ENCODE measurements at regions not wholly inside any gene's neighbourhood (a gene's known extent, or its start where the extent isn't known, plus 50 kb on each side); places are given as distances from the start of the nearest gene placed in this dataset.

DNA sequence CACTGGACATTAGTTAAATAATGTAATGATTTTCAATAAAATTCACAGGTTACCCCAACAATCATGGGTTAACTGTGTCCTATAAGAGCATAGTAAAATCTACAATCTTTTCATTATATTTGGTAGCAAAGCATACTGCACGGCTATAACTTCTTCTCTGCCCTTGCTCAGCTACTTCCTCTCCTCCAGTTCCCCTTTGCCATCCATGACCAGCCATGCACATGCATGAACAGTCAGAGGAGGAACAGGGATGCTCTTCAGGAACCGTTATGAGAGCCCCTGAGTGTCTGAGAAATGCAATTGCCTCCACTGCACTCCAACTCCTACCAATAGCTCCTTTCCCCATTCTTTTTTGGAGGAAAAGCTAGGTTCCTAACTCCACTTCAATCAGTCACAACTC lies 646.7 kb downstream of the LTN1 start:
- Mint-ChIP-seq H3K27me3 (peaks cover 2% of the 10 kb centered on the region), H3K4me1 (no peaks in the 10 kb centered on the region), H3K9me3 (no peaks in the 10 kb centered on the region), H3K36me3 (no peaks in the 10 kb centered on the region), H3K4me3 (no peak overlapping the region), H3K27ac (no peak overlapping the region)

DNA sequence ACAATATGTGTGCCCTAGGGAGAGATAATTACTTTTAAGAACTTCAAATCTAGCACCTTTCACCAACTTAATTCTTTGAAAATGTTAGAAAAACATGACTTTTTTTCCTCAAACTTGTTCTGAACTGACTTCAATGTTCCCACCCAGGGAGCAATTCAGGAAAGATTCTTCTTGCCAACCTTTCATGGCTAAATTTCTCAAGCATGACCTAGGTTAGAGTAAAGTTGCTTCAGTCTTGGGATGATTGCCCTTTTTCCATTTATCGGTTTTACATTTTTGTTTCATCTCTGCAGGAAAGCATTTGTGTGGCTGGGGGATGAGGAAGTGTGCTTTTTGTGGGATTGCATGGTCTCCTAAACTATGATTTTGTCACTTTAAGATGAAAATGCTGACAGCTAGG lies 647.7 kb downstream of the LTN1 start:
- H3K4me3 Mint-ChIP-seq = no peak overlapping the region
- no peaks in the 10 kb centered on the region for H3K36me3 Mint-ChIP-seq
- no peak overlapping the region for H3K27ac Mint-ChIP-seq
- no peaks in the 10 kb centered on the region for H3K4me1 Mint-ChIP-seq
- H3K27me3 Mint-ChIP-seq = peaks cover 2% of the 10 kb centered on the region
- H3K9me3 Mint-ChIP-seq = no peaks in the 10 kb centered on the region

DNA sequence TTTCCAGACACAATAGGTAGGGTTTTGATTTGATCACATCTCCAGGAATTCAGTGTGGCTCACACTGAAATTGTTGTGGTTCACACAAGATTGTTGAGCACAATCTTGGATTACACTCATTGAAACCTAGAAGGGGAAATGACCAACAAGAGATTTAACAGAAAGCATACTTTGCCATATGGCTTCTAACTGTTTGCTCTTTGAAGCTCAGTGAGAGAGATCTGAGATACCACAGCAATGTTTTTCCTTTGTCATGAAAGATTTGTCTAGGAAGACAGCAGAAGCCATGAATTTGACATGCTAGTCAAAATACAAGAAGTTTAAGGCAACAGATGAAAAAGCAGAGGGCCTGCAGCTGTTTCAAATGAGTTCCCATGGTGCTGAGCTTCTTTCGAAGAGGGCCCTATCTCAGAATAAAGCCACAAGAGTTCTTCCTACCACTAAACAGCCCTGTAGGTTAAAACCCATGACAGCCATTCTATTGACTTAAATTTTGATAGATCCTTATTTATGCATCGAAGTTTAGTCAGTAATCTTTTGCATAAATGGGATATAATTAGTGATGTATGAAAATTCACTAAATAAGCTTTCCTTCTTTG lies 650.4 kb downstream of the LTN1 start:
- Mint-ChIP-seq H3K27me3 (no peaks in the 10 kb centered on the region), H3K9me3 (no peaks in the 10 kb centered on the region), H3K36me3 (no peaks in the 10 kb centered on the region), H3K27ac (no peak overlapping the region), H3K4me3 (no peak overlapping the region), H3K4me1 (no peaks in the 10 kb centered on the region)

DNA sequence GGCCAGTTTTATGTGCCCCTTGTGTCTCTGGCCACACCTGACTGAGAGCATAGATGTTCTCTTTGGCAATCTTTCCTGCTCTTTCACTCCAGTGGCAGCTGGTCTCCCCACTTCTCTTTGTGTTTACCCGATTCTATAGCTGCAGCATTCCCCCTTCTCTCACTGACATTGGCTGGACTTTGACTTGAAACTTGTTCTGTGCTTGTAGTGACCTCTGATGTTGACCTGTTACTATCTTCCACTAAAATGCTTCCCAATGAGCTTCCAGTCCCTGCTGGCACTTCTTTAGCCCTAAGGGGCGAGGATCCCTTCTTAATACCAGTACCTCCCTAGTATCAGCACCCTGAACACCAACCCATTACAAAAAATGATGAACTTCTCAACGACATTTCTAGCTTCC lies 653.3 kb downstream of the LTN1 start:
- Mint-ChIP-seq H3K4me1 (no peaks in the 10 kb centered on the region), H3K9me3 (no peaks in the 10 kb centered on the region), H3K4me3 (no peak overlapping the region), H3K27me3 (no peaks in the 10 kb centered on the region), H3K36me3 (no peaks in the 10 kb centered on the region), H3K27ac (no peak overlapping the region)

DNA sequence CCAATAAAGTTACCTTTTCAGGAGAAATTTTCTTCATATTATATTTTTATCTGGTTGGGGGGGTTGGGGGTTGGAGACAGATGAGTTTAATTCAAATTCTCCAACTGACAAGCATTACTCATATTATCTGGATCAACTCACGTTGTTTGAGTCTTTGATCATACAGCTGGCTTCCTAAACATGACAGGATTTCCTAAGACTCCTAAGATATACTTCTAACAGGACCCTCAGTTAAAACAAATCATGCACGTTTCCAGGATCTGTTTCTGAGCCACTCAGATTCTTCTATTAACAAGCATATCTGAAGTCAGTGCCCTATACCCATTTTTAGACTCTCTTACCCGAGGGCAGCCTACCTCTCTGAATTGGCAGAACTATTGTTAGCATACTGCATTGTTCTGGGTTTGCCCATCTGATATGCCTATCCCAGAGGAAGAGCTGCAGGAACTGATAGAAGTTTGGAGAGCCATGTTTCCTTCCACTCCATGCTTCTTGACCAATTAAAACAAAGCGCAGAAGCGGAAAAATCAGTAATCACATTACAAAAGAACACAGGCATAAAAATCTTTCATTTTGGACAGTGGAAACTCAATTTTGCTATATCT lies 653.9 kb downstream of the LTN1 start:
- H3K36me3 Mint-ChIP-seq = no peaks in the 10 kb centered on the region
- no peaks in the 10 kb centered on the region for H3K9me3 Mint-ChIP-seq
- H3K4me3 Mint-ChIP-seq = no peak overlapping the region
- H3K4me1 Mint-ChIP-seq = no peaks in the 10 kb centered on the region
- no peaks in the 10 kb centered on the region for H3K27me3 Mint-ChIP-seq
- no peak overlapping the region for H3K27ac Mint-ChIP-seq

DNA sequence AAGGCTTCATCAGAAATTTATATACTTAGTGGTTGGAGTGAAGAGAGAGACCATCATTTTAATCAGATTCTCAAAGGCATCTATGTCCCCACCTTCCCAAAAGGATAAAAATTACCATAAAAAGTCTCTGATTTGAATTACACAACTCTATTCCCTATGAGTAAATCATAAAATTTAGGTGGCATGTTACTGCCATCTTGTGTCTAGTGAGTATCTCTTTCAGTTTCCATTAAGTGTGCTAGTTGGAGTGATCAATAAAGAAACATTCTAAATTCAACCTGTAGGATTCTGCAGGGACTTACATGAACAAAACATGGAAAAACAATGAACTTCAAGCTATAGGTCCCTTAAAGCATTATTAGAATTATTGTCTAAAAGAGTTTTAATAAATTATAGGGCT lies 655.4 kb downstream of the LTN1 start:
- Mint-ChIP-seq H3K4me3 (no peak overlapping the region), H3K36me3 (no peaks in the 10 kb centered on the region), H3K27me3 (peaks cover 3% of the 10 kb centered on the region), H3K9me3 (no peaks in the 10 kb centered on the region), H3K4me1 (no peaks in the 10 kb centered on the region), H3K27ac (no peak overlapping the region)

DNA sequence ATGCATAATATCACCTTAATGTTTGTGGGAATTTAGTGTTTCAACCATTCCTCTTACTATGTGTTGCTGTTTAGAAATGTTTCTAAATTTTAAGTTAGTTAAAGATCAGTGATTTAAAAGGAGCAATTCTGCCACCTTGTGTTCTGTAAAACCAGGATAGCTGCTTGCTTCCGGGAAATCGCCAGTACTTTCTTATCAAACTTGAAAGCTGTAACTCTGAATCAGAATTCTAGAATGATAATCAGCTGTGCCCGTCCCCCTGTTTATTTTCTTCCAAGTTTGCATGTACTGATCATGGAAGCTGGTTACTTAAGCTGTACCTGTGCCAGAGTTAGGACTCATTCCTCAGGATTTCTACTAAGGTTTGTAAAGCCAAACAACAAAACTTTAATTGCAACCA lies 656.4 kb downstream of the LTN1 start:
- Mint-ChIP-seq H3K27ac (no peak overlapping the region), H3K36me3 (no peaks in the 10 kb centered on the region), H3K4me3 (no peak overlapping the region), H3K27me3 (peaks cover 3% of the 10 kb centered on the region), H3K9me3 (no peaks in the 10 kb centered on the region), H3K4me1 (no peaks in the 10 kb centered on the region)

DNA sequence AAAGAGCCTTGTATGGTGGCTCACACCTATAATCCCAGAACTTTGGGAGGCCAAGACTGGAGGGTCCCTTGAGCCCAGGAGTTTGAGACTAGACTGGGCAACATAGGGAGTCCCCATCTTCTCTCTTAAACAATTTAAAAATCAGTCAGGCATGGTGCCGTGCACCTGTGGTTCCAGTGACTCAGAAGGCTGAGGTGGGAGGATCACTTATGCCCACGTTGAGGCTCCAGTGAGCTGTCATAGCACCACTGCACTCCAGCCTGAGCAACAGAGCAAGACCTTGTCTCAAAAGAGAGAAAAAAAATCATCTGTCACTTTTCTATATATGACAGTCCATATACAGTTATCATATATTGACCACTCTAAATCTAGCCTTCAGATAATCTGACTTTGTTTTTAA lies 658.3 kb downstream of the LTN1 start:
- H3K27ac Mint-ChIP-seq = no peak overlapping the region
- no peaks in the 10 kb centered on the region for H3K4me1 Mint-ChIP-seq
- H3K27me3 Mint-ChIP-seq = peaks cover 4% of the 10 kb centered on the region
- no peaks in the 10 kb centered on the region for H3K36me3 Mint-ChIP-seq
- H3K4me3 Mint-ChIP-seq = no peak overlapping the region
- peaks cover 9% of the 10 kb centered on the region for H3K9me3 Mint-ChIP-seq

DNA sequence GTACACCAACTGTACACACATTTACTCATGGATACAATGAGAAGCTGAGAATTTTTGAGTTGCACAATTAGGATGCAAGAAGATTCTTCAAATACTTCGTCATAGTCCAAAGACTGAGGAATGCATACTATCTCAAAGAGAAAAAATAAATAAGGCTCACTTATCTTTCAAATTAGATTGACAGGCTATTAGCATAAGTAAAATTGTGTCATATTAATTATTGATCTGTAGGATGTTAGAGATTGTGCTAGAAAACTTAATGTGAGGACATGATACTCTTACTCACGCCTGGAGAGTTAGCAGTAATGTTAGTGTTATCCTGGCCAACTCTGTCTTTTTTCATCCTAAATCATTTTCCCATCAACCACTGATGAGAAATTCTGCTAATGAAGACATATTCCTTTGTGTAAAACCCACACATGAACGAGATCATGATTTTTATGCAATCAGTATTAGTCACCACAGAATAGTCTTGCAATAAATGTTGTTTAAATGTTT lies 659.0 kb downstream of the LTN1 start:
- Mint-ChIP-seq H3K4me3 (no peak overlapping the region), H3K27me3 (peaks cover 4% of the 10 kb centered on the region), H3K4me1 (no peaks in the 10 kb centered on the region), H3K27ac (no peak overlapping the region), H3K9me3 (peaks cover 9% of the 10 kb centered on the region), H3K36me3 (no peaks in the 10 kb centered on the region)

DNA sequence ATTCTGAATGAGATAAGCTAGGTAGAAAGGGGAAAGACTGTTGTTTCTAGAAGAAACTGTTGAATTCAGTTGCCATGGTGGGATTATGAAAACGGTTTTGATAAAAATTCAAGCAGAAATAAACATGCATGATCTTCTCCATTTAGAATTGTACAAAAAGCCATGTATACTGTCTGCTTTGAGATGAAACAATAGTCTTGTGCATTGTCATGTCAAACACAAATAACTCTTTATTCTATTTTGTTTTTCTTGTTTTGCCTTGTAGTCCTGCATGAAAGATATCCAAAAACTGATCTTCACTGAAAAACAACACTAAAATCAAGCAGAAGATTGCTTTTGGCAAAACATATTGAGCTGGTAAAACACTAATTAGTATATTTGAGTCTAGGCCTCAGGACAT lies 659.9 kb downstream of the LTN1 start:
- Mint-ChIP-seq H3K27me3 (peaks cover 4% of the 10 kb centered on the region), H3K9me3 (peaks cover 9% of the 10 kb centered on the region), H3K4me1 (no peaks in the 10 kb centered on the region), H3K4me3 (no peak overlapping the region), H3K27ac (no peak overlapping the region), H3K36me3 (no peaks in the 10 kb centered on the region)

DNA sequence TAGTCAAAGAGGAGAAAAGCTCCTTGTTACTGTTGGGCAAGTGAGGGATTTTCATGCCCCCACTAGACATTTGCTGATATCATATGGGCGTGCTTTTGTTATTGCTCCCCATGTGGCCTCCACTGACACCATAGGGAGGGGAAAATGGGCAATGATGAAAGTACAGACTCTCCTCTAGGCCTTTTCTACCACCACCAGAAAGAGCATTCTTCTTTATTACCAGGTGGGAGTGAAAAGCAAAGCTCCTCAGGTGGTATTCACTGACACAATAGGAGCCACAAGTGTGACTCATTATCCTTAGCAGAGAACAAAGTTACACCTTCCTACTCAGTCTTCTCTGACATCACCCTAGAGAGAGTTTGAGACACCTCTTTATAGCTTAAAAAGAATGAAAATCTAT lies 667.1 kb downstream of the LTN1 start:
- no peak overlapping the region for H3K4me3 Mint-ChIP-seq
- H3K27ac Mint-ChIP-seq = no peak overlapping the region
- peaks cover 18% of the 10 kb centered on the region for H3K9me3 Mint-ChIP-seq
- H3K27me3 Mint-ChIP-seq = peaks cover 1% of the 10 kb centered on the region
- H3K36me3 Mint-ChIP-seq = no peaks in the 10 kb centered on the region
- H3K4me1 Mint-ChIP-seq = no peaks in the 10 kb centered on the region

DNA sequence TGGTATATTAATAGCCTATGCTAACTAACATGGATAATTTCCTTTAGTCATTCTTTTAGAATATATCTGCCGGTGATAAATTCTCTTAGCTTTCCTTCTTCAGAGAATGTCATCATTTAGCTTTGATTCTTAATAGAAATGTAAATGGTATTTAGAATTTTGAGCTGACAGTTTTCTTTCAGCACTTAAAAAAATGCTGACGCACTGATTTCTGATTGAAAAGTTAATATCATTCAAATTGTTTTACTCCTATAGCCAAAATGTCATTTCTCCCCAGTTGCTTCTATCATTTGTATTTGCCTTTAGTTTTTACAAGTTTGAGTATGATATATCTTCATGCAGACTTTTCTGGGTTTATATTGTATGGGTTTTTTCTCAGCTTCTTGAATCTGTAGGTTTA lies 668.0 kb downstream of the LTN1 start:
- H3K27me3 Mint-ChIP-seq = peaks cover 1% of the 10 kb centered on the region
- H3K4me1 Mint-ChIP-seq = no peaks in the 10 kb centered on the region
- H3K9me3 Mint-ChIP-seq = peaks cover 19% of the 10 kb centered on the region
- no peaks in the 10 kb centered on the region for H3K36me3 Mint-ChIP-seq
- no peak overlapping the region for H3K27ac Mint-ChIP-seq
- H3K4me3 Mint-ChIP-seq = no peak overlapping the region

DNA sequence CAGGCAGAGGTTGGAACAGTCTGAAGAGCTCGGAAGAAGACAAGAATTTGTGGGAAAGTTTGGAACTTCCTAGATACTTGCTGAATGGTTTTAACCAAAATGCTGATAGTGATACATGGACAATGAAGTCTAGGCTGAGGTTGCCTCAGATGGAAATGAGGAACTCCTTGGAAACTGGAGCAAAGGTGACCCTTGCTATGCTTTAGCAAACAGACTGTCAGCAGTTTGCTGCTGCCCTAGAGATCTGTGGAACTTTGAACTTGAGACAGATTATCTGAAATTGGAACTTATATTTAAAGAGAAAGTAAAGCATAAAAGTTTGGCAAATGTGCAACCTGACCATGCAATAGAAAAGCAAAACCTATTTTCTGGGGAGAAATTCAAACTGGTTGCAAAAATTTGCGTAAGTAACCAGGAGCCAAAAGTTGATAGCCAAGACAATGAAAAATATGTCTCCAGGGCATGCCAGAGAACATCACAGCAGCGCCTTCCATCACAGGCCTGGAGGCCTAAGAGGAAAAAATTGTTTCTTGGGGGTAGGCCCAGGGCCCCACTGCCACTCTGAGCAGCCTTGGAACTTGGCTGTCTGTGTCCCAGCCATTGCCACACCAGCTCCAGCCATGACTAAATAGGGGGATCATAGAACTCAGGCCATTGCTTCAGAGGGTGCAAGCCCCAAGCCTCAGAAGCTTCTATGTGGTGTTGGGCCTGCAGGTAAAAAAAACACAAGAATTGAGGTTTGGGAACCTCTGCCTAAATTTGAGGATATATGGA lies 675.3 kb downstream of the LTN1 start:
- no peak overlapping the region for H3K27ac Mint-ChIP-seq
- no peaks in the 10 kb centered on the region for H3K36me3 Mint-ChIP-seq
- no peaks in the 10 kb centered on the region for H3K4me1 Mint-ChIP-seq
- no peak overlapping the region for H3K4me3 Mint-ChIP-seq
- H3K9me3 Mint-ChIP-seq = peaks cover 17% of the 10 kb centered on the region
- H3K27me3 Mint-ChIP-seq = no peaks in the 10 kb centered on the region

DNA sequence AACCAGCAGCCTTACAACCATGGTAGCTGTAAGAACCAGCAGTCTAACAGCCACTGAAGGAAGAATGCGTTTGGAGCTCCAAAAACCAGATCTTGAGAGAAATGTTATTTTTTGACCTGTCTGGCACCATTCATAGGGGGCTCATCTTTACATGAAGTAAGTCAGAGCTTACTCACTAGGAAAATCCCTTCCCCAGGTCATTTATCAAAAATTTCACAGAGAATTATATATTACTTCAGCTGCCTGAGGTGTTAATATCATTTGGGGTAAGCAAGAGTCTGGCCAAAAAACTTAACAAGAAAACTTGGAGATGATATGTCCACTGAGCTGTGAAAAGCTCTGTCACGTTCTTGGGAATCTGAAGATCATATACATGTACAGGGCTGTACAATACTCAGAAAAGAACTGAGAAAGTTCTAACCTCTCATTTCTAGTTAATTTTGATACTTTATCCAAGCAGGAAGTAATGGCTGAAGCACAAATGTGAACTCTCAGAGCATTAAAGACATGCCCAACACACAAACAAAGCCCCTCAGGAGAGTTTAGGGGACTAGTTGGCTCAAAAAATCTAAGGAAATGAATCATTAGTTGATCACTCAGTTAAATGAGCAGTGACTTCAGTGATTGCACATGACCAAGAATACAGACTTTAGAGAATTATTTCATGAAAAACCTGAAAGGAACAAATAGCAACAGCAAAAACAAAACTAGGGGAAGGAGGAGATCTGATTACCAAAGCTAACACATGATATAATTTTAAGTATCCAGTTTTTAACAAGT lies 681.1 kb downstream of the LTN1 start:
- H3K9me3 Mint-ChIP-seq = peaks cover 12% of the 10 kb centered on the region
- H3K27me3 Mint-ChIP-seq = peaks cover 1% of the 10 kb centered on the region
- no peak overlapping the region for H3K27ac Mint-ChIP-seq
- H3K4me1 Mint-ChIP-seq = no peaks in the 10 kb centered on the region
- H3K36me3 Mint-ChIP-seq = peaks cover 1% of the 10 kb centered on the region
- no peak overlapping the region for H3K4me3 Mint-ChIP-seq

DNA sequence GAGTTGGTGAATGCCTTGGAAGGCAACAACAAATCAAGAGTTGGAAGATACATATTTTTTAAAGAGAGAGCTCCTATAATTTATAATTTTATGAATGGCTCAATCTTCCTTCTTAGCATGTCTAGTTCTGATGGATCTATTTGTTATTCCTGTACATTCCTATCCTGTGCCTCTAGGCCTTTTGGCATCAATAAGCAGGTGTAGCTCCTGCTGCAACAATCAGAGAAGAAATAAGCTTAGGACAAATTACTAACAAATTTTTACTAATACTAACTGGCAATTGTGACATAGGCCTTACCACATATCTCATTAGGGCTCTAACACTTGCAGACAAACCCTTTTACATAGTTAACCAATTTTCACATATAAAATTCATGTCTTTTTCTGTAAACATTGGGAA lies 682.0 kb downstream of the LTN1 start:
- Mint-ChIP-seq H3K27ac (no peak overlapping the region), H3K4me1 (no peaks in the 10 kb centered on the region), H3K36me3 (peaks cover 1% of the 10 kb centered on the region), H3K4me3 (no peak overlapping the region), H3K9me3 (peaks cover 12% of the 10 kb centered on the region), H3K27me3 (peaks cover 1% of the 10 kb centered on the region)

Measured in activated naive CD4-positive, alpha-beta T cell treated with anti-CD3 and anti-CD28 coated beads, Interleukin-2, amount 50 U/mL, for 24 hours (primary cell).